ENCODE measurements at regions not wholly inside any gene's neighbourhood (a gene's known extent, or its start where the extent isn't known, plus 50 kb on each side); places are given as distances from the start of the nearest gene placed in this dataset.
"Not testable (repeated sequence)": the region's sequence is repeated elsewhere in the genome, so short reads cannot be mapped to it uniquely, and the experiment has no call there.

DNA sequence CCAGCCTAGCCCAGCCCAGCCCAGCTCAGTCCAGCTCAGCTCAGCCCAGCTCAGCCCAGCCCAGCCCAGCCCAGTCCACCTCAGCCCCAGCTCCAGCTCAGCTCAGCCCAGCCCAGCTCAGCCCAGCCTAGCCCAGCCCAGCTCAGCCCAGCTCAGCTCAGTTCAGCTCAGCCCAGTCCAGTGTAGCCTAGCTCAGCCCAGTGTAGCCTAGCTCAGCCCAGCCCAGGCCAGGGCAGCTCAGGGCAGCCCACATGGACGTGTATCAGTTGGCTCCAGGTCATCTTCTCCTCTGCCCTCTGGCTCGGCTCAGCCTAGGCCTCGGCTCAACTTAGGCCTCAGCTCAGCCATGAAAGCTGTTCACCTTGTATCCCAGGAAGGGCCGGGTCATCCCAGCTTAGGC is 64.7 kb downstream of the TMEM121 start:
- ChIA-PET CTCF (no interaction called here), POLR2A (ENCODE audit: low non-redundant PET) (no interaction called here)
- Histone ChIP-seq H3K4me3 (ENCODE audit: low read depth, low read length, poor library complexity, severe bottlenecking) (no peak overlapping the region), H3K27ac (ENCODE audit: low read depth, low read length, poor library complexity, severe bottlenecking) (no peak overlapping the region), H3K36me3 (ENCODE audit: insufficient read depth, low read length, poor library complexity, severe bottlenecking) (no peaks in the 10 kb centered on the region), H3K27me3 (replicated peaks; ENCODE audit: insufficient read depth, low read depth, low read length, poor library complexity) (no peaks in the 10 kb centered on the region), H3K9me3 (ENCODE audit: low read depth, low read length, poor library complexity, severe bottlenecking) (no peaks in the 10 kb centered on the region), H3K4me1 (ENCODE audit: insufficient read depth, low read length, poor library complexity, severe bottlenecking) (no peaks in the 10 kb centered on the region)
- no peak for DNase-seq (ENCODE audit: low spot score)
- BruUV-seq (replicated peaks), result no TSS peak
- intact Hi-C loops (cut with micrococcal nuclease; ENCODE audit: unreplicated experiment), result no loop called here
- TF ChIP-seq, protein P1, sequence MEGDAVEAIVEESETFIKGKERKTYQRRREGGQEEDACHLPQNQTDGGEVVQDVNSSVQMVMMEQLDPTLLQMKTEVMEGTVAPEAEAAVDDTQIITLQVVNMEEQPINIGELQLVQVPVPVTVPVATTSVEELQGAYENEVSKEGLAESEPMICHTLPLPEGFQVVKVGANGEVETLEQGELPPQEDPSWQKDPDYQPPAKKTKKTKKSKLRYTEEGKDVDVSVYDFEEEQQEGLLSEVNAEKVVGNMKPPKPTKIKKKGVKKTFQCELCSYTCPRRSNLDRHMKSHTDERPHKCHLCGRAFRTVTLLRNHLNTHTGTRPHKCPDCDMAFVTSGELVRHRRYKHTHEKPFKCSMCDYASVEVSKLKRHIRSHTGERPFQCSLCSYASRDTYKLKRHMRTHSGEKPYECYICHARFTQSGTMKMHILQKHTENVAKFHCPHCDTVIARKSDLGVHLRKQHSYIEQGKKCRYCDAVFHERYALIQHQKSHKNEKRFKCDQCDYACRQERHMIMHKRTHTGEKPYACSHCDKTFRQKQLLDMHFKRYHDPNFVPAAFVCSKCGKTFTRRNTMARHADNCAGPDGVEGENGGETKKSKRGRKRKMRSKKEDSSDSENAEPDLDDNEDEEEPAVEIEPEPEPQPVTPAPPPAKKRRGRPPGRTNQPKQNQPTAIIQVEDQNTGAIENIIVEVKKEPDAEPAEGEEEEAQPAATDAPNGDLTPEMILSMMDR (conservative IDR thresholded peaks at IDR 0.05; ENCODE audit: low read depth, low read length), result no peak
- TF ChIP-seq EZH2 (IDR thresholded peaks at IDR 0.05; ENCODE audit: borderline replicate concordance, low read depth, low read length, poor library complexity, severe bottlenecking), result no peak

DNA sequence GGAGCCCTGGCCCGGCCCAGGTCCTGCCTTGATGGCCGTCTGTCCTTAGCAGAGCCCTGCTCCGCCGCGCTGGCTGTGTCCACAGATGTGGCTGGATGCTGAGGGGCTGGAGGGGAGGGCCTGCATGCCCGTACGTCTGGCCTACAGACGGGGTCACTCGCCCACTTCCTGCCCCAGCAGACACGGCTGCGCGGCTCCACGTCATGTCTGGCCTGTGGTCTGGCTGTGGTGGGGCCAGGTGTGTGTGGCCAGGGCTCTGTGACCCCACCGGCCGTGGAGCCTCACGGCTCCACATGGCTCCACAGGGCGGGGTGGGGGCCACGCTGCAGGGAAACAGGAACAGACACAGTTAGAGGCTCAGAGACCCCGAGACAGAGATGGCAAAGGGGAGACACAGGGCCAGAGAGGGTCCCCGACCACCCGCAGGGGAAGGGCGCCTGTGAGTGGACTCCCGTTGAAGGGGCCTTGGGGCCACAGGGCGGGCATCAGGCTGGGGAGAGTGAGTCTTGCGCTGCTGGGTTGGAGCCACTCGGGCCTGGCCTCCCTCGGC is 65.5 kb downstream of the TMEM121 start:
- H3K9me3 ChIP-seq (ENCODE audit: low read depth, low read length, poor library complexity, severe bottlenecking); DNase-seq (ENCODE audit: low spot score); CTCF ChIA-PET; BruUV-seq (replicated peaks); H3K4me1 ChIP-seq (ENCODE audit: insufficient read depth, low read length, poor library complexity, severe bottlenecking); H3K4me3 ChIP-seq (ENCODE audit: low read depth, low read length, poor library complexity, severe bottlenecking); POLR2A ChIA-PET (ENCODE audit: low non-redundant PET); H3K27me3 ChIP-seq (replicated peaks; ENCODE audit: insufficient read depth, low read depth, low read length, poor library complexity); H3K36me3 ChIP-seq (ENCODE audit: insufficient read depth, low read length, poor library complexity, severe bottlenecking); intact Hi-C loops (cut with micrococcal nuclease; ENCODE audit: unreplicated experiment); H3K27ac ChIP-seq (ENCODE audit: low read depth, low read length, poor library complexity, severe bottlenecking): not testable (repeated sequence)

DNA sequence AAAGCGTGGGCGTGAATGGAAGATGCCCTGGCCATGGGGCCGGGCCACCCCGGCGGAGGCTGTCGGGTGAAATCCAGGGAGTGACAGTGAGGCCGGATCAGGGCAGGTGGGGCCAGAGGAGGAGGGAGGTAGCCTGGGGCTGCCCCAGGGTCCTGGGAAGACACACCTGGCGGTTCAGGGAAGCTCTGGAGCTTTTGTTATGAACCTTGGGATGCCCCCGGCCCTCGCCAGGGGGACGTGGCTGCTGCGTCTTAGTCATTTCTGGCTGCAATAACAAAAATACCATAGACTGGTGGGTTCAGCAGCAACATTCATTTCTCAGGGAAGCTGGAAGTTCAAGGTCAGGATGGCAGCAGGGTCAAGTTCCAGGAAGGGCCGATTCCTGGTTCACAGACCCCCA is 66.3 kb downstream of the TMEM121 start:
- BruUV-seq (replicated peaks); intact Hi-C loops (cut with micrococcal nuclease; ENCODE audit: unreplicated experiment); H3K4me1 ChIP-seq (ENCODE audit: insufficient read depth, low read length, poor library complexity, severe bottlenecking); H3K4me3 ChIP-seq (ENCODE audit: low read depth, low read length, poor library complexity, severe bottlenecking); H3K36me3 ChIP-seq (ENCODE audit: insufficient read depth, low read length, poor library complexity, severe bottlenecking); H3K27me3 ChIP-seq (replicated peaks; ENCODE audit: insufficient read depth, low read depth, low read length, poor library complexity); H3K9me3 ChIP-seq (ENCODE audit: low read depth, low read length, poor library complexity, severe bottlenecking); H3K27ac ChIP-seq (ENCODE audit: low read depth, low read length, poor library complexity, severe bottlenecking); CTCF ChIA-PET; POLR2A ChIA-PET (ENCODE audit: low non-redundant PET); DNase-seq (ENCODE audit: low spot score): not testable (repeated sequence)

DNA sequence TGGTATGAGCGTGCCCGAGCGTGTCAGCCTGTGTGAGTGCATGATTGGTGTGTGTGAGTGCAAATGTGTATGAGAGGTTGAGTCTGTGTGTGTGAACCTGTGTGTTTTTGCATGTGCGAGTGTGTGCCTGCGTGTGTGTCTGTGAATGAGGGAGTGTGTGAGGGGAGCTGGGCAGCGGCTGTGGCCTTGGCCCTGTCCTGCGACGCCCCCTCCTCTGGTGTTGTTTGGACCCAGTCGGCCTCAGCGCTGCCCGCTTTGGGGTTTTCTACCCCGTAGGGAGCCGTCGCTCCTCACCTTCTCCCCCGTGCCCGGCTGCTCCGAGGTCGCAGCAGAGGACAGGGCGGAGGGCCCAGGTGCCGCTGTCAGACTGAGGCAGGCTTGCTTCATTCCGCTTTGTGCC is 69.0 kb downstream of the TMEM121 start:
- CTCF ChIA-PET; H3K27ac ChIP-seq (ENCODE audit: low read depth, low read length, poor library complexity, severe bottlenecking); H3K9me3 ChIP-seq (ENCODE audit: low read depth, low read length, poor library complexity, severe bottlenecking); intact Hi-C loops (cut with micrococcal nuclease; ENCODE audit: unreplicated experiment); H3K36me3 ChIP-seq (ENCODE audit: insufficient read depth, low read length, poor library complexity, severe bottlenecking); POLR2A ChIA-PET (ENCODE audit: low non-redundant PET); H3K4me3 ChIP-seq (ENCODE audit: low read depth, low read length, poor library complexity, severe bottlenecking); DNase-seq (ENCODE audit: low spot score); H3K27me3 ChIP-seq (replicated peaks; ENCODE audit: insufficient read depth, low read depth, low read length, poor library complexity); H3K4me1 ChIP-seq (ENCODE audit: insufficient read depth, low read length, poor library complexity, severe bottlenecking); BruUV-seq (replicated peaks): not testable (repeated sequence)

DNA sequence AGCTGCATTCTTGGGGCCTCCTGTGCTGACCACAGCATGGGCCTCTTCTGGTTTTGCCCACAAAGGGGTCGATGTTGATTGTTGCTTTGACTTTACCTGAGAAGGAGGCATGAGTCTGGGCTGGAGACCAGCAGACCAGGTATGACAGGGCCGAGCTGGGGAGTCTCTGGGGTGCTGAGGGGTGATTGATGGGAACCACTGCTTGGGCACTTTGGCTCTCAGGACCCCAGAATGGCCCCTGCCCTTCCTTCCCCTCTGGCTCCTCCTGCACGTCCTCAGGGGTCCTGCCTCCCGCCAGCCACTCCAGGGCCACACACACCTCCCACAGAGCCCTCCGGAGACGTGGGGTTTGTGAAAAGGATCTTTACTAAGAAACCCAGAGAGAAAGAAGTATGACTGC is 70.0 kb downstream of the TMEM121 start:
- BruUV-seq (replicated peaks); intact Hi-C loops (cut with micrococcal nuclease; ENCODE audit: unreplicated experiment); H3K27me3 ChIP-seq (replicated peaks; ENCODE audit: insufficient read depth, low read depth, low read length, poor library complexity); H3K27ac ChIP-seq (ENCODE audit: low read depth, low read length, poor library complexity, severe bottlenecking); DNase-seq (ENCODE audit: low spot score); CTCF ChIA-PET; H3K9me3 ChIP-seq (ENCODE audit: low read depth, low read length, poor library complexity, severe bottlenecking); H3K4me3 ChIP-seq (ENCODE audit: low read depth, low read length, poor library complexity, severe bottlenecking); POLR2A ChIA-PET (ENCODE audit: low non-redundant PET); H3K36me3 ChIP-seq (ENCODE audit: insufficient read depth, low read length, poor library complexity, severe bottlenecking); H3K4me1 ChIP-seq (ENCODE audit: insufficient read depth, low read length, poor library complexity, severe bottlenecking): not testable (repeated sequence)

DNA sequence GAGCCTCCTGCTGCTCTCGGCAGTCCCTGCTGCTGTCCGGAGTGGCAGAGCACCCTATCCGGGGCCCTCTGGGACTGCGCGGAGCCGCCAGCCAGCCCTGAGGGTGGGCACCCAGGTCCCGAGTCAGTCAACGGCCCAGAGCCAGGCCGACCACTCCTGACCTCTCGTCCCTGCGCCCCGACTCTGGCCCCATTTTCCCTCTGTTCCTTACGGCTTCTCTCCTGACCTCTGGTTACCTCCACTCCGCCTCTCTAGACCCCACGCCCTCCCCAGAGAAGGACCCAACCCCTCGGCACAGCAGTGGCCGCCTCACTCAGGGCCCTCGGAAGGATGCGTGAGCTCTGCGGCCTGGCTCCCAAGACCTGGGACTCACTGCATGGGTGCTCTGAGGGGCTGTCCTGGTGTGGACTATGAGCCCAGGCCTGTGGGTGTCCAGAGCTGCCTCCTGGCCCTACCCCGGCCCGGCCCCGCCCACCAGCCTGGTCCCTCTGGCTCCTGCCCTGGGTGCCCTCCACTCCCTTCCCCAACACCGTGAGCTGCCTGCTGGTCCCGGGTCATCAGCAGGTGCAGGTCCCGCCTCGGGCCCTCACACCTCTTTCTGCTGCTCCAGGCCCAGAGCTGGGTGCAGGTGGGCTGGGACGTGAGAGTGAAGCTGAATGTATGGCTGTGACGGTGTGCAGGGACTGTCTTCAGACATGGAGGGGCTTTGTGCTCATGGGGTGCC is 71.8 kb downstream of the TMEM121 start:
- POLR2A ChIA-PET (ENCODE audit: low non-redundant PET); BruUV-seq (replicated peaks); DNase-seq (ENCODE audit: low spot score): not testable (repeated sequence)

DNA sequence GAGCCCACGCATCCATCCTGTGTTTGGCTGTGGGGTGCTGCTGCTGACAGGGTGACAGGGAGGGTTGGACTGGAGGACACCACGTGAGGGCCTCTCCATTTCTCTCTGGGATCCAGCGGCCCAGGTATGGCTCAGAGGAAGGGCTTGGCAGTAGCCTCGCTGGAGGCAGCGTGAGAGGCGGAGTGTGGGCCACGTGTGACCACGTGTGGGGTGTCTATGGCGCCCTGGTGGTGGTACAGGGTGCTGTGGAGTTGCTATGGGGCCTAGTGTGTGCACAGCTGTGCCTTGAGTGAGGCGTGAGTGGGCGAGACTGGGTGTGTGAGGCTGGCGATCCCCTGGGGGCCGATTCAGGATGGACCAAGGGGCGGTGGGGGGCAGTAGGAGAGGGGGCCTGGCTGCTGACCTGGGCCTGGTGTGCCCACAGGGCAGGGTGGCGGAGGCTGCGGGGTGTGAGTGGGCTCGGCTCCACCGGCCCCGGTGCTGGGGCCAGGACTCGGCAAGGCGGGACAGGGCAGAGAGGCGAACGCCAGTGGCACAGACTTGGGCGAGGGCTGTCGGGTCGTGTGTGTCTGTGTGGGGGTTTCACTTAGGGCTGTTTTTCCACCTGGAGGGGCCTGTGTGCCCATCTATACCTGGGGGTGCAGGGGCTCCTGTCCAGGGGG is 72.7 kb downstream of the TMEM121 start:
- POLR2A ChIA-PET (ENCODE audit: low non-redundant PET); intact Hi-C loops (cut with micrococcal nuclease; ENCODE audit: unreplicated experiment); H3K36me3 ChIP-seq (ENCODE audit: insufficient read depth, low read length, poor library complexity, severe bottlenecking); H3K9me3 ChIP-seq (ENCODE audit: low read depth, low read length, poor library complexity, severe bottlenecking); H3K4me3 ChIP-seq (ENCODE audit: low read depth, low read length, poor library complexity, severe bottlenecking); H3K4me1 ChIP-seq (ENCODE audit: insufficient read depth, low read length, poor library complexity, severe bottlenecking); DNase-seq (ENCODE audit: low spot score); H3K27me3 ChIP-seq (replicated peaks; ENCODE audit: insufficient read depth, low read depth, low read length, poor library complexity); H3K27ac ChIP-seq (ENCODE audit: low read depth, low read length, poor library complexity, severe bottlenecking); BruUV-seq (replicated peaks); CTCF ChIA-PET: not testable (repeated sequence)

More for the DNA sequence above, 71.8 kb downstream of the TMEM121 start:
- H3K4me1 ChIP-seq (ENCODE audit: insufficient read depth, low read length, poor library complexity, severe bottlenecking); H3K27ac ChIP-seq (ENCODE audit: low read depth, low read length, poor library complexity, severe bottlenecking); H3K27me3 ChIP-seq (replicated peaks; ENCODE audit: insufficient read depth, low read depth, low read length, poor library complexity); intact Hi-C loops (cut with micrococcal nuclease; ENCODE audit: unreplicated experiment); H3K9me3 ChIP-seq (ENCODE audit: low read depth, low read length, poor library complexity, severe bottlenecking); H3K4me3 ChIP-seq (ENCODE audit: low read depth, low read length, poor library complexity, severe bottlenecking); CTCF ChIA-PET; H3K36me3 ChIP-seq (ENCODE audit: insufficient read depth, low read length, poor library complexity, severe bottlenecking): not testable (repeated sequence)
